WTC11 (cell line): ENCODE measurements at regions not wholly inside any gene's neighbourhood (a gene's known extent, or its start where the extent isn't known, plus 50 kb on each side); places are given as distances from the start of the nearest gene placed in this dataset.

Experiments
- ATAC-seq: fragments of 200-7000 bp; cut with Tn5 transposase; 2 replicates; pipeline ENCODE4 v1.10.0; 2021; ENCODE audit warnings: mild to moderate bottlenecking, moderate library complexity
- CTCF ChIA-PET: fragments of 300-600 bp; sonication (Branson Sonifier 250); formaldehyde crosslinking; loops from one replicate; lab custom pipeline; 2021; ENCODE audit warnings: antibody characterized with exemption; lab: Charles Lee
- POLR2A ChIA-PET: fragments of 350-600 bp; sonication (Branson Sonifier 250); formaldehyde crosslinking; loops from one replicate; lab custom pipeline; 2021; ENCODE audit warnings: antibody characterized with exemption; lab: Charles Lee
- DNase-seq: peaks from one replicate; pipeline ENCODE4 v3.0.0; 2021; ENCODE audit warnings: low spot score
- H3K27ac Mint-ChIP-seq: 2 replicates; pipeline ENCODE4 v1.8.0; 2021; ENCODE audit warnings: mixed read lengths
- H3K27me3 Mint-ChIP-seq: 2 replicates; pipeline ENCODE4 v1.8.0; 2021; ENCODE audit warnings: low read depth, mild to moderate bottlenecking, moderate library complexity, mixed read lengths
- H3K36me3 Mint-ChIP-seq: 2 replicates; pipeline ENCODE4 v1.8.0; 2021; ENCODE audit warnings: mixed read lengths
- H3K4me1 Mint-ChIP-seq: 2 replicates; pipeline ENCODE4 v1.8.0; 2022; ENCODE audit warnings: mixed read lengths
- H3K4me3 Mint-ChIP-seq: 2 replicates; pipeline ENCODE4 v1.8.0; 2021; ENCODE audit warnings: mild to moderate bottlenecking, moderate library complexity, mixed read lengths
- H3K9me3 Mint-ChIP-seq: 2 replicates; pipeline ENCODE4 v1.8.0; 2021; ENCODE audit warnings: mixed read lengths
- E2F1 ChIP-seq: sonication (generic); formaldehyde crosslinking; IDR thresholded peaks from 2 replicates; pipeline ENCODE4 v1.8.0; 2022; ENCODE audit warnings: mild to moderate bottlenecking, missing genetic modification reagents
- ERG ChIP-seq: fragments of 250-450 bp; sonication (Bioruptor Pico); IDR thresholded peaks from 2 replicates; pipeline ENCODE4 v1.8.0; 2021; ENCODE audit warnings: mild to moderate bottlenecking
- ESRRA ChIP-seq: sonication (generic); formaldehyde crosslinking; IDR thresholded peaks from 2 replicates; pipeline ENCODE4 v1.8.1; 2022; ENCODE audit warnings: mild to moderate bottlenecking, missing genetic modification reagents, borderline replicate concordance
- FOXP4 ChIP-seq: sonication (generic); formaldehyde crosslinking; IDR thresholded peaks from 2 replicates; pipeline ENCODE4 v1.8.0; 2022; ENCODE audit warnings: mild to moderate bottlenecking, missing genetic modification reagents
- HMGXB4 ChIP-seq: sonication (generic); formaldehyde crosslinking; IDR thresholded peaks from 2 replicates; pipeline ENCODE4 v1.8.1; 2023; ENCODE audit warnings: mild to moderate bottlenecking, moderate library complexity, missing genetic modification reagents
- IRF2 ChIP-seq: sonication (generic); formaldehyde crosslinking; IDR thresholded peaks from 2 replicates; pipeline ENCODE4 v1.8.0; 2022; ENCODE audit warnings: low read depth, missing genetic modification reagents, borderline replicate concordance
- MLX ChIP-seq: sonication (generic); formaldehyde crosslinking; IDR thresholded peaks from 2 replicates; pipeline ENCODE4 v1.8.1; 2023; ENCODE audit warnings: mild to moderate bottlenecking, missing genetic modification reagents, moderate library complexity
- NFATC4 ChIP-seq: fragments of 250-450 bp; sonication (Bioruptor Pico); IDR thresholded peaks from 2 replicates; pipeline ENCODE4 v1.9.0; 2021; ENCODE audit warnings: mild to moderate bottlenecking
- NR3C1 ChIP-seq: sonication (generic); formaldehyde crosslinking; conservative IDR thresholded peaks from 2 replicates; pipeline ENCODE4 v1.8.1; 2023; ENCODE audit warnings: low read depth, mild to moderate bottlenecking, missing genetic modification reagents
- PRDM15 ChIP-seq: sonication (generic); formaldehyde crosslinking; IDR thresholded peaks from 2 replicates; pipeline ENCODE4 v1.8.0; 2022; ENCODE audit warnings: missing genetic modification reagents
- PRRX2 ChIP-seq: fragments of 250-450 bp; sonication (Bioruptor Pico); IDR thresholded peaks from 2 replicates; pipeline ENCODE4 v1.8.0; 2021; ENCODE audit warnings: mild to moderate bottlenecking
- RORB ChIP-seq: fragments of 250-450 bp; sonication (Bioruptor Pico); IDR thresholded peaks from 2 replicates; pipeline ENCODE4 v1.9.0; 2021; ENCODE audit warnings: mild to moderate bottlenecking
- STAT6 ChIP-seq: sonication (generic); formaldehyde crosslinking; conservative IDR thresholded peaks from 2 replicates; pipeline ENCODE4 v1.8.1; 2023; ENCODE audit warnings: mild to moderate bottlenecking, low read depth, missing genetic modification reagents, moderate library complexity
- TCF7 ChIP-seq: sonication (generic); formaldehyde crosslinking; IDR thresholded peaks from 2 replicates; pipeline ENCODE4 v1.8.0; 2022; ENCODE audit warnings: mild to moderate bottlenecking, low read depth, missing genetic modification reagents, moderate library complexity
- ZNF121 ChIP-seq: sonication (generic); formaldehyde crosslinking; IDR thresholded peaks from 2 replicates; pipeline ENCODE4 v1.8.0; 2023; ENCODE audit warnings: missing genetic modification reagents

GRCh38 chr6:156205678-156206077 is 571.5 kb upstream of the ARID1B start:
- CTCF ChIA-PET, result no interaction called here
- POLR2A ChIA-PET, result no interaction called here
- H3K27ac Mint-ChIP-seq, result no peak overlapping the region
- TF ChIP-seq PRRX2 (CRISPR knock-in tag), result no peak
- TF ChIP-seq STAT6 (CRISPR knock-in tag), result no peak
- TF ChIP-seq ERG, result no peak
- TF ChIP-seq IRF2 (CRISPR knock-in tag), result no peak
- no peak for TF ChIP-seq HMGXB4 (CRISPR knock-in tag)
- TF ChIP-seq ZNF121 (CRISPR knock-in tag), result no peak
- no peak for TF ChIP-seq TCF7
- no peak for TF ChIP-seq RORB
- TF ChIP-seq NFATC4 (CRISPR knock-in tag), result no peak
- TF ChIP-seq ESRRA (CRISPR knock-in tag), result no peak
- TF ChIP-seq NR3C1 (CRISPR knock-in tag), result no peak
- TF ChIP-seq MLX (CRISPR knock-in tag), result no peak
- TF ChIP-seq E2F1 (CRISPR knock-in tag), result no peak
- no peak for TF ChIP-seq PRDM15 (CRISPR knock-in tag)
- TF ChIP-seq FOXP4, result no peak
- ATAC-seq (no peak), DNase-seq (no peak)
- H3K9me3 Mint-ChIP-seq, result peaks cover 28% of the 10 kb centered on the region
- H3K4me3 Mint-ChIP-seq, result no peak overlapping the region
- H3K4me1 Mint-ChIP-seq, result no peaks in the 10 kb centered on the region
- H3K27me3 Mint-ChIP-seq, result no peaks in the 10 kb centered on the region
- H3K36me3 Mint-ChIP-seq, result peaks cover 12% of the 10 kb centered on the region
